ENCODE measurements at regions not wholly inside any gene's neighbourhood (a gene's known extent, or its start where the extent isn't known, plus 50 kb on each side); places are given as distances from the start of the nearest gene placed in this dataset.
"Not testable (repeated sequence)": the region's sequence is repeated elsewhere in the genome, so short reads cannot be mapped to it uniquely, and the experiment has no call there.

GRCh38 chr16:15307184-15307583 is 70.9 kb downstream of the NPIPA5 start:
- H3K27ac ChIP-seq, result not testable (repeated sequence)

DNA sequence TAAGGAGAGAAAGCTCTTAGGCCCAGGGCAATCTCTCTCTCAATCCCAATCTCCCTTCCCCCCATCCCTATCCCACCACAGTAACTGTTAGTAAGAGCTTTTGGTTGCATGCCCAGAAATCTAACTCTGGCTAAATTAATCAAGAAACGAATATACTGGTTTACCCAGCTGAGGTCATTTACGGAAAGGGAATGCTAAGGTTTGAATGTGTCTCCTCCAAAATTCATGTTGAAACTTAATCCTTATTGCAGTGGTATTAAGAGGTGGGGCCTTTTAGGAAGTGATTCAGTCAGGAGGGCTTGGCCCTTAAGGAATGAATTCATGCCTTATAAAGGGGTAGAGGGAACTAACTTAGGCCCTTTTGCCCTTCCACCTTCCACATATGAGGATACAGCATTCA is 72.2 kb downstream of the NPIPA5 start:
- not testable (repeated sequence) for H3K27ac ChIP-seq

DNA sequence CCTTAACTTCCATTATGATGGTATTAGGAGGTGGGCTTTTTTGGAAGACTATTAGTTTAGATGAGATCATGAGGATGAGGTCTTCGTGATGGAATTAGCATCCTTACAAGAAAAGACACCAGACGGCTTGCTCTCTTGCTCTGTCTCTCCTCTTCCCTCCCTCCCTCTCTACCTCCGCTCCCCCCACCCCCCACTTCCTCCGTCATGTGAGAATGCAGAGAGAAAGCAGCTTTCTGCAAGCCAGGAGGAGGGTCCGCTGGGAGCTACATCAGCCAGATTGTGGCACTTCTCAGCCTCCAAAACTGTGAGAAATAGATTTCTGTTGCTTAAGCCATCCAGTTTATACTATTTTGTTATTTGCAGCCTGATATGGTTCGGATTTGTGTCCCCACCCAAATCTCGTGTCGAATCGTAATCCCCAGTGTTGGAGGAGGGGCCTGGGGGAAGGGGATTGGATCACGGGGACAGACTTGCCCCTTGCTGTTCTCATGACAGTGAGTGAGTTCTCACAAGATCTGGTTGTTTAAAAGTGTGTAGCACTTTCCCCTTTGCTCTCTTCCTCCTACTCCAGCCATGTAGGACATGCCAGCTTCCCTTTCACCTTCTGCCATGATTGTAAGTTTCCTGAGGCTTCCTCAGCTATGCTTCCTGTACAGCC is 74.3 kb downstream of the NPIPA5 start:
- H3K27ac ChIP-seq, result not testable (repeated sequence)

GRCh38 chr16:15297104-15297503 is 81.0 kb downstream of the NPIPA5 start:
- not testable (repeated sequence) for H3K27ac ChIP-seq

DNA sequence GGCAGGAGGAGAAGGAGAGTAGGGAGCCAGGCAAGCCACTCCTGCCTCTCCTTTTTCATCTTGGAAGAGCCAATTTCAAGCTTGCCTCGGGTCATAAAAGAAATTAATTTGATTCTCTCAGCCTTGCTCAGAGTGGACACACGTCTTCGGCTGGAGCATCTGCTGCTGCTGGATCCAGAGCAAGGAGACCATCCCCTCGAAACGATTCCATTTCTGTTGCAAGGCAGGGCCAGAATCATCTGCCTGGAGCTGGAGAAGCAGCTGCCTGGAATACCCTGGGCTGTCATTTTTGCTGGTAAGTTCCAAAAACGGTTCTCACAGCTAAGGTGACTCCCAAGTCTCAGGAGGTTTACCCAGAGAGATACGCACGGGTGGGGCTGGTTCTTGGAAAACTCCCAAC is 103.3 kb downstream of the NPIPA5 start:
- H3K27ac ChIP-seq, result not testable (repeated sequence)

DNA sequence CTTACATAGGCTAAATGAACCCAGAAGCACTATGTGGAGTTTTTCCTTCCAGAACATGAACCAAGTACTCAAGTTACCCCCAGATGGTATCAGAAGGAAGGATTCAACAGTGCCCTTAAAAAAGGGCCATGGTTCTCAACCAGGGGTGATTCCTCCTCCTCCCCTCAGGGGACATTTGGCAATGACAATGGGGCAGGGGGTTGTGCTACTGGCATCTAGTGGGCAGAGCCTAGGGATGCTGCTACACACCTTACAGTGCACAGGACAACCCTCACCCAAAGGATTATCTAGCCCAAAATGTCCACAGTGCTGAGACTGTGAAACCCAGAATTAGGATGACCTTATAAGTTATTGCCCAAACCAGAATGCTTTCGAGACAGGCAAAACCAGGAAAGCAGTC is 104.1 kb downstream of the NPIPA5 start:
- H3K27ac ChIP-seq, result not testable (repeated sequence)

- H3K27ac ChIP-seq, result not testable (repeated sequence)
These were observed 111.2 kb downstream of the NPIPA5 start for GRCh38 chr16:15266941-15267340.

DNA sequence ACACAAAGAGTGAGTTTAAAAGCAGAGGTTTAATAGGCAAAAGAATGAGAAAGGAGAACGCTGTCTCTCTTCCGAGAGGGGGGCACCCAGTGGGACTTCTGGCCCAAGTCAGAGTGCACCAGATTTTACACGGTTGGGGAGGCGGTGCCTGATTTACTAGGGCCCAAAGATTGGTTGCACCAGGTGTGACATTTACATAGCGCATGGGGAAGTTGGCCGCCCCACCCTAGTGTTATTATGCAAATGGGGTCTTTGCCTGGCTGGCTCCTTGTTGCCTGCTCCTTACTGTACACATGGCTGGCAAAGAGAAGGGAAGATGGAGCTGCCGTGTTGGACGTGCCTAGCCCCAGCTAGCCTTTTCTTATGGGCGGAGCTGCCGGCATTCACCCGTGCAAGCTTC is 115.9 kb downstream of the NPIPA5 start:
- H3K27ac ChIP-seq, result not testable (repeated sequence)

DNA sequence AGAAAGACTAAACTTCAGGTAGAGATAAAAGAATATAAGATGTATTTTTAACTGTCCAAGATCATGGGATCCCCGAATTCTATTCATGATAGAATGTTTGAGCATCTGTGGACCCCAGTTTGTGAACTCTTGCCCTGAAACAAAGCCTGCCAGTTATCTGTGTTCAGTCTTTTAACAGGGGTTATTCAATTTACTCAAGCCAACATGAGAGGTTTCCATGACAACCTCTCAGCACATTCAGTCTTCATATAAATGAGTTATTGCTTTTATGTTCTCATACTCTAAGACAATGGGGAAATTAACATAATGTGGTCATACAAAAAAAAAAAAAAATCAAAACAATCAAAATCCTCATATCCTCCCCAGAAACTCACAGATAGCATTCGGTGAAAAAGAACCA is 130.1 kb downstream of the NPIPA5 start:
- H3K27ac ChIP-seq, result not testable (repeated sequence)

GRCh38 chr16:15236674-15237323 is 141.3 kb downstream of the NPIPA5 start:
- H3K27ac ChIP-seq, result not testable (repeated sequence)

DNA sequence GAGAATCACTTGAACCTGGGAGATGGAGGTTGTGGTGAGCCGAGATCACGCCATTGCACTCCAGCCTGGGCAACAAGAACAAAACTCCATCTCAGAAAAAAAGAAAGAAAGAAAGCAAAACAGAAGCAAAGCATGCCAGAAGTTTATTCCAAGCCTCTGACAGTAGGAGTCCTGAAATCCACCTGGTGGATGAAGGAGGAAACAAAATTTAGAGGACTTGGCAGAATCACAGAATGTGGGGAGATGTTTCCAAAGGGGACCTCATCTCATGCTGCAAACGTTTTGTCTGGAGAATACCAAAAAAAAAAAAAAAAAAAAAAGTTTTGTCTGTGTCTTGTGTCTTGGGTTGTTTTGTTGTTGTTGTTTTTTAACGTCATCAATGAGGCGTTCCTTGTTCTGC is 141.1 kb upstream of the RRN3 start:
- H3K27ac ChIP-seq, result not testable (repeated sequence)

- not testable (repeated sequence) for H3K27ac ChIP-seq
These were observed 140.6 kb upstream of the RRN3 start for GRCh38 chr16:15234702-15235101.

- H3K27ac ChIP-seq, result not testable (repeated sequence)
These were observed 136.4 kb upstream of the RRN3 start for GRCh38 chr16:15230432-15230831.

GRCh38 chr16:15229661-15230060 is 135.6 kb upstream of the RRN3 start:
- not testable (repeated sequence) for H3K27ac ChIP-seq

DNA sequence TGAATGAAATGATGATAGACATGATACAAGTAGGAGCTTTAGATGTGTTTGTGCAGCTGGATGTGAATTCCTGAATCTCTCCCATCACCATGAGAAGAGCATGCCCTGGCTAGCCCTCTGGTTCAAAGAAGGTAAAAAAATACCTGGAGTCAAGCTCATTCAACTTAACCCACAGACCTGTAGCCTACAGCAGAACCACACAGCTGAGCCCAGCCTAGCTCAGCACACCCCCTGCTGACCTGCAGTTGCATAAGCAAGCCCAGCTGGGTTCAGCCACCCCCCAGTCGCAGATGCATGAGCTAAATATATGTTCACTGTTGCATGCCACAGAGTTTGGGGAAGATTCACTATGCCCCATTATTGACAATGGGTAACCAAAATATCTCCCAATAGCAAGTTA is 130.6 kb upstream of the RRN3 start:
- not testable (repeated sequence) for H3K27ac ChIP-seq

DNA sequence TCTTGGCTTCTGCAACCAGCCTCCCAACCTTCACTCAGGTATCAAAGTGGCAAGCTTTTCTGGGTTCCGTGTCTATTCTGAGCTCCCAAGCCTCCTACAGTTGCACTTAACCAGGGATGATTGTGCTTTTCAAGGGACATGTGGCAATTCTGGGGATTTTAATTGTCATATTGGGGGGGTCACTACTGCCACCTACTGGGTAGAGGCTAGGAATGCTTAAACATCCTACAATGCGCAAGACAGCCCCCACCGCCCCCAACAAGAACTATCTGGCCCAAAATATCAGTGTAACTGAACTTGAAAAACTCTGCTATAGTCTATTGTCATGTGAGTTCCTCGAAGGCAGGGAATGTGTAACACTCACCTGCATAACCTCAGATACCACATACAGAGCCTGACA is 129.3 kb upstream of the RRN3 start:
- not testable (repeated sequence) for H3K27ac ChIP-seq

DNA sequence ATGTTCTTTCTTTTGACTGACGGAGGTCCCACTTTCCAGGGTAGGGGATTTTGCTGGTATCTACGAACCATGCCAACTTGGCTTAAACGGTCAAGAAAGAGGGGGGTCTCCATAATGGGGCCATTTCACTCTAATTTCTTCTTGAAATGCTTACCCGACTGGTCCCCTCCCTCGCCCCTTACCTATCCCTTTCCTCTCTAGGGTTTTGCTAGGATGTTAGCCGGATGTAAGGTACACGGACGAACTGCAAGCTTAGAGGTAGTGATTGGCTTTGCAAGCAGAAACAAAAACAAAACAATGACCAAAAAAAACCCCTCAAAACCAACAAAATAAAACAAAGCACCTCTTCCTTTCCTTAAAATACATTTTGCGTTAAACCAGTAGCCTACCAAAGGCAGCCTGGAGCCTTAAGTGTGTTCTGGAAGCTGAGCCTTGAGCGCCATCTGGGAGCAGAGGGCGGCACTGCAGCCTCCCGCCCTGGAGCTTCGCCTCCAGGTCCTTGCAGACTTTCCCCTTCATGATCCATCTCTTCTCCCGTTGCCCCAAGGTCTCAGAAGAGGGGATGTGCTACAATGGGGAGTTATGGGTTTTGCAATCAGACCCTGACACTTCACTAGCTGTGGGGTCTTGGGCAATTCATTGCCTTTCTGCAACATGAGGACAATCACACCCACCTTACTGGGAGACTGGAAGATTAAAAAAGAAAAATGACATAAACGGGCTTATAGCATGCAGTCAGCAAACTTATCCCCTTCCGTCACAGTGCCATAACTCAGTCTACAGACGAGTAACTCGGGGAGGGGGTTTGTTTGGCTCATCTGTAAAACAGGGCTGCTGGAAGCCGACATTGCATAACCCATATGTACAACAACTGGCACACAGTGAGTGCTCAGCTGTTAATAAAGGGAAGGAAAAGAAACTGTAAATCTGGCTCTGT is 125.9 kb upstream of the RRN3 start:
- not testable (repeated sequence) for H3K27ac ChIP-seq
- TF ChIP-seq, protein P1, sequence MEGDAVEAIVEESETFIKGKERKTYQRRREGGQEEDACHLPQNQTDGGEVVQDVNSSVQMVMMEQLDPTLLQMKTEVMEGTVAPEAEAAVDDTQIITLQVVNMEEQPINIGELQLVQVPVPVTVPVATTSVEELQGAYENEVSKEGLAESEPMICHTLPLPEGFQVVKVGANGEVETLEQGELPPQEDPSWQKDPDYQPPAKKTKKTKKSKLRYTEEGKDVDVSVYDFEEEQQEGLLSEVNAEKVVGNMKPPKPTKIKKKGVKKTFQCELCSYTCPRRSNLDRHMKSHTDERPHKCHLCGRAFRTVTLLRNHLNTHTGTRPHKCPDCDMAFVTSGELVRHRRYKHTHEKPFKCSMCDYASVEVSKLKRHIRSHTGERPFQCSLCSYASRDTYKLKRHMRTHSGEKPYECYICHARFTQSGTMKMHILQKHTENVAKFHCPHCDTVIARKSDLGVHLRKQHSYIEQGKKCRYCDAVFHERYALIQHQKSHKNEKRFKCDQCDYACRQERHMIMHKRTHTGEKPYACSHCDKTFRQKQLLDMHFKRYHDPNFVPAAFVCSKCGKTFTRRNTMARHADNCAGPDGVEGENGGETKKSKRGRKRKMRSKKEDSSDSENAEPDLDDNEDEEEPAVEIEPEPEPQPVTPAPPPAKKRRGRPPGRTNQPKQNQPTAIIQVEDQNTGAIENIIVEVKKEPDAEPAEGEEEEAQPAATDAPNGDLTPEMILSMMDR (IDR thresholded peaks at IDR 0.05), result peak; percentile 77

DNA sequence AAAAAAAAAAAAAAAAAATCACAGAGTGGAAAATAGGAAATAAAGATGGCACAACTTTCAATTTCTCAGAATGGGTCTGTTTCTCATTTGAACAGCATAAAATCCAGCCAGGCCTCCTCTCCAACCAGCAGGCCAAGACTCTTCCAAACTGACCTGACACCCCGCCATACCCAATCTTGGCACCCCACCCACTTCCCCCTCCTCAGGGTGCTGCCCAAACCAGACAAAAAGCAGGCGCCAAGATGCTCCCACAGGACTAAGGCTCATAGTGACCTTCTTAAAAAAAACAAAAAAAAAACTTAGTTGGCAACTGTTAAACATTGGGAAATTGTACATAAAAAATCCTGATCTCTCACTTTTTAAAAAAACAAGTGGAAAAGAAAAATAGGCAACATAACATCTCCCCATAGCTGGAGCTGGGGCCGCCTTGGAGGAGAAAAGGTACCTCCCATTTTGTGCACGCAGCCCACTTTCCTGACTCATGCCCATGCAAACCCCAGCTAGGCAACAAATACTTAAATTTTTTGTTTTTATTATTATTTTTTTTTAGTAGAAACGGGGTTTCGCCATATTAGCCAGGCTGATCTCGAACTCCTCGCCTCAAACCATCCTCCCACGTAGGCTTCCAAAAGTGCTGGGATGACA is 124.9 kb upstream of the RRN3 start:
- not testable (repeated sequence) for H3K27ac ChIP-seq

GRCh38 chr16:15207202-15207981 is 113.3 kb upstream of the RRN3 start:
- not testable (repeated sequence) for H3K27ac ChIP-seq

DNA sequence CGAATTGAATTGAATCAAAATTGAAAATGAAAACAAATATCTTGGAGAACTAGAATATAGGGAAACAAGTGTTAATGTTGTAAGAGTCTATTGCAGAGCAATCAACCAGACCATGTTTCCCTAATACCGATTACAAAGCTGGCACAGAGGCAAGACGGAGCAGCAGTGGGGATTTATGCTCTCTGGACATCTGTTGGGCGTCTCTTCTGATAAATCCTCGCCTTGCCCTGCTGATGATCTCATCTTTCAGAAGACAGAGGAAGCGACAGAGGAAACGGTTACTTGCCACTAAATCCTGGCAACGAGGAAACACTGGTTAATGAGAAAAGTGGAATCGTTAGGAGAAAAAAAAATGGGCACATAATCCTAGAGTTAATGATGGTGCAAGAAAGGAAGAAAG is 112.4 kb upstream of the RRN3 start:
- H3K27ac ChIP-seq, result not testable (repeated sequence)
